DOHH2 (cell line): ENCODE measurements at regions not wholly inside any gene's neighbourhood (a gene's known extent, or its start where the extent isn't known, plus 50 kb on each side); places are given as distances from the start of the nearest gene placed in this dataset.

Experiments used
- H3F3A ChIP-seq: fragments of 200-600 bp; sonication (generic), shearing (Covaris generic); 2 replicates; pipeline ENCODE4 v1.6.0; 2016; ENCODE audit warnings: antibody characterized with exemption, mild to moderate bottlenecking; ENCODE audit not compliant: control insufficient read depth, insufficient read depth
- H3K27ac ChIP-seq: fragments of 200-600 bp; sonication (generic); 2 replicates; pipeline ENCODE4 v1.5.1; 2014; ENCODE audit warnings: low read depth, mild to moderate bottlenecking, low read length, moderate library complexity
- H3K27me3 ChIP-seq: fragments of 200-600 bp; sonication (generic); 2 replicates; pipeline ENCODE4 v1.6.1; 2014; ENCODE audit warnings: mild to moderate bottlenecking, low read length, mixed read lengths; ENCODE audit not compliant: control insufficient read depth
- H3K36me3 ChIP-seq: fragments of 200-600 bp; sonication (generic); 2 replicates; pipeline ENCODE4 v1.6.1; 2014; ENCODE audit warnings: mild to moderate bottlenecking, low read length, moderate library complexity, mixed read lengths; ENCODE audit not compliant: control insufficient read depth
- H3K4me1 ChIP-seq: fragments of 200-600 bp; sonication (generic); 2 replicates; pipeline ENCODE4 v1.6.1; 2014; ENCODE audit warnings: mild to moderate bottlenecking, low read length, mixed read lengths; ENCODE audit not compliant: control insufficient read depth
- H3K4me2 ChIP-seq: fragments of 200-600 bp; sonication (generic); 2 replicates; pipeline ENCODE4 v1.6.0; 2014; ENCODE audit warnings: mild to moderate bottlenecking, low read length, moderate library complexity
- H3K4me3 ChIP-seq: fragments of 200-600 bp; sonication (generic); 2 replicates; pipeline ENCODE4 v1.5.1; 2014; ENCODE audit warnings: mild to moderate bottlenecking, low read length, mixed read lengths
- H3K79me2 ChIP-seq: fragments of 200-600 bp; sonication (generic); 2 replicates; pipeline ENCODE4 v1.6.1; 2014; ENCODE audit warnings: mild to moderate bottlenecking, low read length, mixed read lengths; ENCODE audit not compliant: control insufficient read depth
- H3K9me2 ChIP-seq: fragments of 200-600 bp; sonication (generic); replicated peaks from 2 replicates; pipeline ENCODE4 v1.6.1; 2014; ENCODE audit warnings: mild to moderate bottlenecking, low read length, mixed read lengths; ENCODE audit not compliant: control insufficient read depth
- H3K9me3 ChIP-seq: fragments of 200-600 bp; sonication (generic); 2 replicates; pipeline ENCODE4 v1.6.1; 2014; ENCODE audit warnings: antibody characterized with exemption, low read length, mixed read lengths; ENCODE audit not compliant: control insufficient read depth, insufficient read depth
- H4K20me1 ChIP-seq: fragments of 200-600 bp; sonication (generic); 2 replicates; pipeline ENCODE4 v1.6.0; 2014; ENCODE audit warnings: low read depth, mild to moderate bottlenecking, antibody characterized with exemption, low read length, moderate library complexity; ENCODE audit not compliant: control insufficient read depth, insufficient read depth
- CTCF ChIP-seq: fragments of 200-600 bp; sonication (generic); IDR thresholded peaks from one replicate; pipeline ENCODE4 v1.5.1; 2014; ENCODE audit warnings: antibody characterized with exemption, mild to moderate bottlenecking, low read depth, low read length; ENCODE audit not compliant: poor library complexity, severe bottlenecking
- EZH2phosphoT487 ChIP-seq: fragments of 200-600 bp; sonication (generic); IDR thresholded peaks from 2 replicates; pipeline ENCODE4 v1.6.1; 2017; ENCODE audit warnings: borderline replicate concordance, mild to moderate bottlenecking, antibody characterized with exemption, low read length, moderate library complexity, mixed read lengths

- no peaks in the 10 kb centered on the region for H3K79me2 ChIP-seq
- no peak overlapping the region for H3K4me3 ChIP-seq
- no peak overlapping the region for H3K27ac ChIP-seq
- H3K36me3 ChIP-seq, result no peaks in the 10 kb centered on the region
- TF ChIP-seq CTCF (no peak), EZH2phosphoT487 (no peak)
- H3F3A ChIP-seq, result no peaks in the 10 kb centered on the region
- no peaks in the 10 kb centered on the region; the same call in 1 of the 2 replicates for H3K27me3 ChIP-seq
- no peak overlapping the region for H3K4me2 ChIP-seq
- H3K9me3 ChIP-seq, result peaks cover 17% of the 10 kb centered on the region; the same call in 1 of the 2 replicates
- H3K9me2 ChIP-seq, result no peaks in the 10 kb centered on the region
- H3K4me1 ChIP-seq, result no peaks in the 10 kb centered on the region
- no peaks in the 10 kb centered on the region for H4K20me1 ChIP-seq
These were observed 248.7 kb upstream of the ECI2 start for GRCh38 chr6:4383910-4384638.

GRCh38 chr6:4382362-4382853, 247.0 kb upstream of the ECI2 start:
- Histone ChIP-seq H3K4me1 (no peaks in the 10 kb centered on the region), H3K4me2 (no peak overlapping the region), H3K27ac (no peak overlapping the region), H4K20me1 (no peaks in the 10 kb centered on the region), H3K36me3 (no peaks in the 10 kb centered on the region), H3K79me2 (no peaks in the 10 kb centered on the region), H3K4me3 (no peak overlapping the region), H3K9me2 (no peaks in the 10 kb centered on the region), H3K9me3 (peaks cover 17% of the 10 kb centered on the region; the same call in 1 of the 2 replicates), H3K27me3 (no peaks in the 10 kb centered on the region), H3F3A (no peaks in the 10 kb centered on the region)
- TF ChIP-seq CTCF, result no peak
- no peak for TF ChIP-seq EZH2phosphoT487

GRCh38 chr6:4381381-4381780, 246.0 kb upstream of the ECI2 start:
- TF ChIP-seq EZH2phosphoT487 (no peak), CTCF (no peak)
- no peak overlapping the region for H3K27ac ChIP-seq
- H4K20me1 ChIP-seq, result no peaks in the 10 kb centered on the region
- no peaks in the 10 kb centered on the region for H3F3A ChIP-seq
- H3K4me3 ChIP-seq, result no peak overlapping the region
- no peak overlapping the region for H3K4me2 ChIP-seq
- peaks cover 17% of the 10 kb centered on the region; the same call in 1 of the 2 replicates for H3K9me3 ChIP-seq
- H3K36me3 ChIP-seq, result no peaks in the 10 kb centered on the region
- H3K9me2 ChIP-seq, result no peaks in the 10 kb centered on the region
- H3K79me2 ChIP-seq, result no peaks in the 10 kb centered on the region
- H3K27me3 ChIP-seq, result no peaks in the 10 kb centered on the region
- H3K4me1 ChIP-seq, result no peaks in the 10 kb centered on the region
